Mesodermal cell (in vitro differentiated cells): ENCODE measurements at regions not wholly inside any gene's neighbourhood (a gene's known extent, or its start where the extent isn't known, plus 50 kb on each side); places are given as distances from the start of the nearest gene placed in this dataset.

Source experiments
- H3K27ac ChIP-seq: 2 replicates; pipeline ENCODE4 v1.7.0; 2013; ENCODE audit warnings: mild to moderate bottlenecking, low read depth, low read length, moderate library complexity; ENCODE audit not compliant: severe bottlenecking
- H3K36me3 ChIP-seq: 2 replicates; pipeline ENCODE4 v1.7.1; 2013; ENCODE audit warnings: mild to moderate bottlenecking, low read length, moderate library complexity; ENCODE audit not compliant: control insufficient read depth, insufficient read depth
- H3K4me1 ChIP-seq: one replicate; pipeline ENCODE4 v1.7.1; 2013; ENCODE audit warnings: mild to moderate bottlenecking, low read length; ENCODE audit not compliant: insufficient read depth, control insufficient read depth, poor library complexity, severe bottlenecking
- H3K4me3 ChIP-seq: 2 replicates; pipeline ENCODE4 v1.7.0; 2013; ENCODE audit warnings: low read length, control low read depth, mild to moderate bottlenecking; ENCODE audit not compliant: insufficient read depth, poor library complexity, severe bottlenecking; ENCODE audit errors: extremely low read depth
- H3K9me3 ChIP-seq: 2 replicates; pipeline ENCODE4 v1.7.1; 2013; ENCODE audit warnings: mild to moderate bottlenecking, low read length, moderate library complexity; ENCODE audit not compliant: control insufficient read depth
- WGBS, 2 experiments: methylation state at CpG; one replicate each; pipeline ENCODE4 v1.1.5; 2013; ENCODE audit warnings: missing lambda C conversion rate in 2 of 2; ENCODE audit not compliant: insufficient coverage in 2 of 2; 5-methylcytosine and 5-hydroxymethylcytosine counted together

- Histone ChIP-seq H3K4me1 (no peaks in the 10 kb centered on the region), H3K27ac (no peak overlapping the region), H3K4me3 (no peak overlapping the region), H3K36me3 (no peaks in the 10 kb centered on the region), H3K9me3 (no peaks in the 10 kb centered on the region)
- 89 to 92% methylated on average over 2 of the region's 3 CpGs for WGBS, 2 experiments
Measured at GRCh38 chr4:56099378-56099786, 150.6 kb downstream of the CEP135 start.

DNA sequence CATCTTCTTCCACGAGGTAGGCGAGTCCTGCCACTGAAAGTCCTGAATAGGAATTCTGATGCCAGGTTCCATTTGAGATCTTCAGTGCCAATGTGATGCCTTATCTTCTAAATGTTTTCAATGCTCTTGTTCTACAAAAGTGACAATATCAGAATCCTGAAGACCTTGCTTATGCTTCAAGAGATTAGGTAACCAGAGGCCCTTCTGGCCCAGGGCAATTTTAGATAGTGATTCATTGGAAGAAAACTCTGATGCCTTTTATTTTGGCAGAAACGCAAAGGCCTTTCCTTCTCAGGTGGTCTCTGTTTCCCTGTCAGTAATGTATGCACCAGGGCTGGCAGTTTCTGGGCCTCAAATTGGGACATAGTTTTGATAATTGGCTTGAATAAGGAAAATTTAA, 144.8 kb downstream of the CEP135 start:
- Histone ChIP-seq H3K27ac (no peak overlapping the region), H3K4me3 (no peak overlapping the region), H3K36me3 (no peaks in the 10 kb centered on the region), H3K9me3 (no peaks in the 10 kb centered on the region), H3K4me1 (no peaks in the 10 kb centered on the region)
- 90 to 97% methylated on average over 2 to 3 of the region's 3 CpGs for WGBS, 2 experiments

- H3K9me3 ChIP-seq, result no peaks in the 10 kb centered on the region
- H3K4me3 ChIP-seq, result no peak overlapping the region
- WGBS, 2 experiments, result 94 to 97% methylated on average over 3 to 4 of the region's 8 CpGs
- H3K36me3 ChIP-seq, result no peaks in the 10 kb centered on the region
- H3K4me1 ChIP-seq, result no peaks in the 10 kb centered on the region
- H3K27ac ChIP-seq, result no peak overlapping the region
Measured at GRCh38 chr4:56092540-56092939, 143.8 kb downstream of the CEP135 start.

DNA sequence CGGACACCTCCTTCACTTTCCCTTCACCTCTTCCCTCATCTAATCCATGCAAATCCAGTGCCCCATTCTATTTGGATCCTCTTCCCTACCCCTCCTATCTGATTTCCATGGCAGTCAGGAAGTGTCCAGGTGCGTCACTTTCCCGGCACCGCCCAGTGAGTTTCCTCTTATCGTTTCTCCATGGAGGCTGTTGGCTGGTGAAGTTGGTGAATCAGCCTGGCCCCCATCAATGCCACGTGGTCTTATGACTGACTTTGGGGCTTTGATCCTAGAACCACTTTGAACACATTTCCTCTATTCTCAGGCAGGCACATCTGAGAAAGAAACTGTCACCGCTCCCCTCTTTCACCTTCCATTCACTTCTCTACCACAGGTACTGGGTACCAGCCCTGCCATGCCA, 137.8 kb downstream of the CEP135 start:
- H3K36me3 ChIP-seq, result no peaks in the 10 kb centered on the region
- H3K9me3 ChIP-seq, result no peaks in the 10 kb centered on the region
- no peak overlapping the region for H3K4me3 ChIP-seq
- H3K27ac ChIP-seq, result no peak overlapping the region
- H3K4me1 ChIP-seq, result no peaks in the 10 kb centered on the region
- WGBS, 2 experiments, result 86 to 100% methylated on average over 3 to 4 of the region's 7 CpGs

DNA sequence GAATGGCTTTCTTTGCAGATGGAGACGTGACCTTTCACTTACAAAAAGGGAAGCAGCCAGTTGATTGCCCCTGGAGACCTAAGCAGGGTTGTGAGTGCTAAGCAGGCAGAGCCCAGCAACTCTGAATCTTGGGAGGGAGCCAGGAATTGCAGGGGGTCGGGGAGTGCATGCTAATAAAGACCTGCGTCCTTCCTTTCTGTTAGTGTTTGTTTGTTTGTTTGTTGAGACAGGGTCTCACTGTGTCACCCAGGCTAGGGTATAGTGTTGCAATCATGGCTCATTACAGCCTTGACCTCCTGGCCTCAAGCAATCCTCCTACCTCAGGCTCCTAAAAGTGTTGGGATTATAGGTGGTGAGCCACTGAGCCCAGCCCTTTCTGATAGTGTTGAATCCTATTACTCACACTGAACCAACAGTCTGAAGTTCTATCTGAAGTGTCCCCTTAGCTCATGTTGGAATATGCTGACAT, 137.4 kb downstream of the CEP135 start:
- Histone ChIP-seq H3K36me3 (no peaks in the 10 kb centered on the region), H3K4me3 (no peak overlapping the region), H3K27ac (no peak overlapping the region), H3K4me1 (no peaks in the 10 kb centered on the region), H3K9me3 (no peaks in the 10 kb centered on the region)
- WGBS, 2 experiments, result 21 to 39% methylated on average over 2 to 3 of the region's 3 CpGs

- H3K4me3 ChIP-seq, result no peak overlapping the region
- no peaks in the 10 kb centered on the region for H3K4me1 ChIP-seq
- WGBS, 2 experiments, result 70 to 80% methylated on average over 1 of the region's 2 CpGs
- no peak overlapping the region for H3K27ac ChIP-seq
- no peaks in the 10 kb centered on the region for H3K36me3 ChIP-seq
- H3K9me3 ChIP-seq, result no peaks in the 10 kb centered on the region
Measured at GRCh38 chr4:56085275-56085674, 136.5 kb downstream of the CEP135 start.

DNA sequence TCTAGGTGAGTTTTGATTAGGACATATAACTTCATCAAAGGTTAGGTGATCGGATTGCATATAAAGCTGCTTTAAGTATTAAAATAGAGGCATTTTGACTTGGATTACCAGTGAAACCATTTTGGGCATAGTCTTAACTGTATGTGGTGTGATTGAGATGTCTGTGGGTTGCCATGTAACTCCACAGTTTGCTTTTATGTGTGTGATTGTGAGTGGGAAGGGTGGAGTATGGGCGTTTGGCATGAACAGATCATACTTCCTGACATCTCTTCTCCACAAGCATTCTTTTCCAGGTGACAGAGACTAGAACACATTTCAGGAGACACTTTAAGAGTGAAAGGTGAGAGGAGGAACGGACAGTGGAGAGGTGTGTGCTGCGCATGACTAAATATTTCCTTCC, 136.1 kb downstream of the CEP135 start:
- Histone ChIP-seq H3K9me3 (no peaks in the 10 kb centered on the region), H3K4me1 (no peaks in the 10 kb centered on the region), H3K36me3 (no peaks in the 10 kb centered on the region), H3K27ac (no peak overlapping the region), H3K4me3 (no peak overlapping the region)
- 83% methylated on average over 1 of the region's 4 CpGs; no CpG with 5 or more reads in 1 of the 2 experiments for WGBS, 2 experiments
